GM12892 (cell line): ENCODE measurements at regions not wholly inside any gene's neighbourhood (a gene's known extent, or its start where the extent isn't known, plus 50 kb on each side); places are given as distances from the start of the nearest gene placed in this dataset.

Experiments
- POLR2A ChIP-seq: IDR thresholded peaks from 2 replicates; pipeline ENCODE4 v1.6.1; 2011; ENCODE audit warnings: low read depth, low read length, control low read depth
- POLR2AphosphoS5 ChIP-seq: IDR thresholded peaks from 2 replicates; pipeline ENCODE4 v1.6.1; 2011; ENCODE audit warnings: low read depth, low read length, control low read depth
- TAF1 ChIP-seq: IDR thresholded peaks from 2 replicates; pipeline ENCODE4 v1.6.1; 2011; ENCODE audit warnings: low read depth, mild to moderate bottlenecking, control low read depth, low read length, borderline replicate concordance

- no peak for TF ChIP-seq POLR2A
- TF ChIP-seq POLR2AphosphoS5: no peak
- no peak for TF ChIP-seq TAF1
Measured at GRCh38 chr9:84466580-84467285, 126.2 kb upstream of the SLC28A3 start.
